ENCODE measurements at regions not wholly inside any gene's neighbourhood (a gene's known extent, or its start where the extent isn't known, plus 50 kb on each side); places are given as distances from the start of the nearest gene placed in this dataset.

DNA sequence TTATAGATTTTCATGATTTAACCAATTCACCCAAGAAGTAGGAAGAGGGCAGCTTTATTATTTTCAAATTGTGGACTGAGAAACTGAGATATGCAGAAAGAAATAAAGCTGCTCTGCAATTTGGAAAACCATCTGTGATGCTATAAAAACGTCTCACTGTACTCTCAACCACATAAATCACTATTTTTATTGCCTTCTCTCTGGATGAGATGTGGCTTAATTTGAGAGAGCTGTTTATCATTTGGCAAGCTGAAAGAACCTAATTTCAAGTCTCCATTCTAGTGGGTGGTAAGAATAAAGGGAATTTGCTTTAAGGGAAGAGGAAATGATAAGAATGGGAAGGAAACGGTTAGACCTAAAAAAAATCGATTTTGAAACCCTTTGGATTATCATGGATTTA is 49.9 kb upstream of the CYP1B1 start:
- TF ChIP-seq OSR1 (CRISPR knock-in tag; IDR thresholded peaks at IDR 0.05) (no peak), ZNF70 (CRISPR knock-in tag; IDR thresholded peaks at IDR 0.05) (no peak)

Data from SK-N-SH treated with all-trans-retinoic acid at 6 μM for 48 hours (cell line).